HL-60/S4 treated with retinoic acid at 250 ng/mL for 4 days and 3 days (cell line): ENCODE measurements at regions not wholly inside any gene's neighbourhood (a gene's known extent, or its start where the extent isn't known, plus 50 kb on each side); places are given as distances from the start of the nearest gene placed in this dataset.
"Not testable (repeated sequence)": the region's sequence is repeated elsewhere in the genome, so short reads cannot be mapped to it uniquely, and the experiment has no call there.

Experiments used
- in situ Hi-C: fragments of 300-500 bp; cut with MboI; formaldehyde crosslinking; loops from 2 replicates; pipeline ENCODE4 v1.7.0; 2022; ENCODE audit warnings: low sequenced_read_pairs

GRCh38 chr12:105522166-105522825 lies 191.8 kb downstream of the C12orf75 start:
- in situ Hi-C loops: no loop called here

GRCh38 chr12:105523164-105524057 lies 192.9 kb downstream of the C12orf75 start:
- in situ Hi-C loops: no loop called here

GRCh38 chr12:105524961-105525360 lies 194.5 kb downstream of the C12orf75 start:
- in situ Hi-C loops: no loop called here

- in situ Hi-C loops: no loop called here
Measured at GRCh38 chr12:105534068-105534467, 203.6 kb downstream of the C12orf75 start.

GRCh38 chr12:105535033-105535432 lies 204.5 kb downstream of the C12orf75 start:
- in situ Hi-C loops: not testable (repeated sequence)

- in situ Hi-C loops: no loop called here
Measured at GRCh38 chr12:105538880-105539279, 208.4 kb downstream of the C12orf75 start.

GRCh38 chr12:105539735-105540134 lies 209.2 kb downstream of the C12orf75 start:
- in situ Hi-C loops: no loop called here

- in situ Hi-C loops: no loop called here
Measured at GRCh38 chr12:105547786-105548185, 217.3 kb downstream of the C12orf75 start.

GRCh38 chr12:105548626-105549025 lies 218.1 kb downstream of the C12orf75 start:
- in situ Hi-C loops: no loop called here

GRCh38 chr12:105552056-105552455 lies 221.6 kb downstream of the C12orf75 start:
- in situ Hi-C loops: no loop called here

GRCh38 chr12:105554223-105554678 lies 223.8 kb downstream of the C12orf75 start:
- in situ Hi-C loops: no loop called here

GRCh38 chr12:105554856-105555255 lies 224.4 kb downstream of the C12orf75 start:
- in situ Hi-C loops: no loop called here

- in situ Hi-C loops: no loop called here
Measured at GRCh38 chr12:105555556-105556295, 225.2 kb downstream of the C12orf75 start.

GRCh38 chr12:105559310-105559709 lies 228.8 kb downstream of the C12orf75 start:
- in situ Hi-C loops: no loop called here

- in situ Hi-C loops: no loop called here
Measured at GRCh38 chr12:105561546-105562198, 231.2 kb downstream of the C12orf75 start.

- in situ Hi-C loops: no loop called here
Measured at GRCh38 chr12:105562199-105562971, 231.9 kb downstream of the C12orf75 start.

GRCh38 chr12:105567061-105567460 lies 236.6 kb downstream of the C12orf75 start:
- in situ Hi-C loops: no loop called here

GRCh38 chr12:105569886-105570285 lies 239.4 kb downstream of the C12orf75 start:
- in situ Hi-C loops: no loop called here

- in situ Hi-C loops: no loop called here
Measured at GRCh38 chr12:105570944-105571343, 240.5 kb downstream of the C12orf75 start.

GRCh38 chr12:105573574-105573973 lies 243.1 kb downstream of the C12orf75 start:
- in situ Hi-C loops: no loop called here
